ENCODE measurements at regions not wholly inside any gene's neighbourhood (a gene's known extent, or its start where the extent isn't known, plus 50 kb on each side); places are given as distances from the start of the nearest gene placed in this dataset.

- TF ChIP-seq POLR2A (IDR thresholded peaks at IDR 0.05) (no peak), CTCF (IDR thresholded peaks at IDR 0.05) (no peak)
Observed at GRCh38 chr5:113678202-113678601, 164.7 kb downstream of the YTHDC2 start.
